HEK293T (cell line): ENCODE measurements at regions not wholly inside any gene's neighbourhood (a gene's known extent, or its start where the extent isn't known, plus 50 kb on each side); places are given as distances from the start of the nearest gene placed in this dataset.

Experiments
- CTCF ChIA-PET: fragments of 350-600 bp; formaldehyde crosslinking; extraction: SDS; loops from one replicate; lab custom pipeline; 2021; ENCODE audit warnings: antibody characterized with exemption, inconsistent platforms; lab: Yijun Ruan, JAX
- POLR2A ChIA-PET: fragments of 350-600 bp; formaldehyde crosslinking; extraction: SDS; loops from one replicate; lab custom pipeline; 2020; ENCODE audit warnings: antibody characterized with exemption, inconsistent platforms; lab: Yijun Ruan, JAX
- DNase-seq: peaks from one replicate; pipeline ENCODE4 v3.0.0; 2012; ENCODE audit warnings: mixed read lengths; ENCODE audit errors: extremely low spot score
- ARNT ChIP-seq: fragments of 450-650 bp; IDR thresholded peaks from 2 replicates; pipeline ENCODE4 v1.6.1; 2017; ENCODE audit warnings: mild to moderate bottlenecking
- BHLHE40 ChIP-seq: fragments of 450-650 bp; IDR thresholded peaks from 2 replicates; pipeline ENCODE4 v1.6.1; 2016; ENCODE audit warnings: mild to moderate bottlenecking, moderate library complexity, borderline replicate concordance
- CTBP1 ChIP-seq: fragments of 450-650 bp; IDR thresholded peaks from 2 replicates; pipeline ENCODE4 v1.6.1; 2016; ENCODE audit warnings: borderline replicate concordance
- ELF4 ChIP-seq: fragments of 450-650 bp; IDR thresholded peaks from 2 replicates; pipeline ENCODE4 v1.6.1; 2017; ENCODE audit warnings: antibody characterized with exemption
- FOXA1 ChIP-seq: fragments of 450-650 bp; IDR thresholded peaks from 2 replicates; pipeline ENCODE4 v1.6.1; 2016; ENCODE audit warnings: mild to moderate bottlenecking
- FOXK2 ChIP-seq: fragments of 450-650 bp; IDR thresholded peaks from 2 replicates; pipeline ENCODE4 v1.6.1; 2016; ENCODE audit warnings: mild to moderate bottlenecking
- FOXM1 ChIP-seq: fragments of 450-650 bp; IDR thresholded peaks from 2 replicates; pipeline ENCODE4 v1.6.1; 2017; ENCODE audit warnings: mild to moderate bottlenecking, borderline replicate concordance
- HDGF ChIP-seq: fragments of 450-650 bp; IDR thresholded peaks from 2 replicates; pipeline ENCODE4 v1.6.1; 2017; ENCODE audit warnings: antibody characterized with exemption, borderline replicate concordance
- L3MBTL2 ChIP-seq: fragments of 450-650 bp; conservative IDR thresholded peaks from 2 replicates; pipeline ENCODE4 v1.6.1; 2016; ENCODE audit warnings: mild to moderate bottlenecking
- LEF1 ChIP-seq: fragments of 450-650 bp; IDR thresholded peaks from 2 replicates; pipeline ENCODE4 v1.6.1; 2017; ENCODE audit warnings: mild to moderate bottlenecking, borderline replicate concordance
- NFRKB ChIP-seq: fragments of 450-650 bp; IDR thresholded peaks from 2 replicates; pipeline ENCODE4 v1.6.1; 2016; ENCODE audit warnings: mild to moderate bottlenecking, moderate library complexity
- SP1 ChIP-seq: fragments of 450-650 bp; IDR thresholded peaks from 2 replicates; pipeline ENCODE4 v1.6.1; 2017
- SUZ12 ChIP-seq: fragments of 450-650 bp; IDR thresholded peaks from 2 replicates; pipeline ENCODE4 v1.6.1; 2016; ENCODE audit warnings: mild to moderate bottlenecking
- TARDBP ChIP-seq: fragments of 450-650 bp; IDR thresholded peaks from 2 replicates; pipeline ENCODE4 v1.6.1; 2016
- ZNF384 ChIP-seq: fragments of 450-650 bp; IDR thresholded peaks from 2 replicates; pipeline ENCODE4 v1.6.1; 2016
- TF ChIP-seq, protein P1 (sequence below): fragments of 450-650 bp; IDR thresholded peaks from 2 replicates; pipeline ENCODE4 v1.6.1; 2016

DNA sequence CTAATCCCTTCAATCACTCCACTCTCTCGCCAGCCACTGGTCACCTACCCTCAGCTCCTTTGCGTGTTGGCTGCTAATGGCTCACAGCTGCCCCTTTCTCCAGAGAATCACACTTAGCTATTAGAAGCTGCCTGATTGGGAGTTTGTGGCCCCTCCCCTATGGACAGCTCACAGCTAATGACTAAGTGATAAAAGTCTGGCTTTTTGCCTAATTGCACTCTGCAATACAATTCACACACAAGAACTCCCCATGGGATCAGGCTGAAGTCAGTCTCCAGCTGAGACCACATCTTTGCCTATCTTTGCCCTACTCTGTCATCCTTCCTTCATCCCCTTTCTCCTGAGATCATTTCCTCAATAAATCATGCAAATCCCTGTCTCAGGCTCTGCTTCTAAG lies 701.9 kb upstream of the RAB6C start:
- TF ChIP-seq ZNF384, result no peak
- no peak for TF ChIP-seq SP1
- no peak for TF ChIP-seq FOXA1
- TF ChIP-seq L3MBTL2, result no peak
- TF ChIP-seq BHLHE40, result no peak
- TF ChIP-seq, protein P1, sequence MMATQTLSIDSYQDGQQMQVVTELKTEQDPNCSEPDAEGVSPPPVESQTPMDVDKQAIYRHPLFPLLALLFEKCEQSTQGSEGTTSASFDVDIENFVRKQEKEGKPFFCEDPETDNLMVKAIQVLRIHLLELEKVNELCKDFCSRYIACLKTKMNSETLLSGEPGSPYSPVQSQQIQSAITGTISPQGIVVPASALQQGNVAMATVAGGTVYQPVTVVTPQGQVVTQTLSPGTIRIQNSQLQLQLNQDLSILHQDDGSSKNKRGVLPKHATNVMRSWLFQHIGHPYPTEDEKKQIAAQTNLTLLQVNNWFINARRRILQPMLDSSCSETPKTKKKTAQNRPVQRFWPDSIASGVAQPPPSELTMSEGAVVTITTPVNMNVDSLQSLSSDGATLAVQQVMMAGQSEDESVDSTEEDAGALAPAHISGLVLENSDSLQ, result no peak
- TF ChIP-seq CTBP1, result no peak
- TF ChIP-seq TARDBP, result no peak
- TF ChIP-seq SUZ12, result no peak
- TF ChIP-seq LEF1, result no peak
- no peak for TF ChIP-seq FOXM1
- TF ChIP-seq ELF4, result no peak
- TF ChIP-seq NFRKB, result no peak
- no peak for TF ChIP-seq FOXK2
- no peak for TF ChIP-seq ARNT
- TF ChIP-seq HDGF, result no peak
- ChIA-PET POLR2A (no interaction called here), CTCF (interaction anchor here (0.7 kb wide), 1 partner anchor 431 kb away, joined by 3 read pairs; no protein-coding TSS in a partner anchor)
- DNase-seq, result no peak

DNA sequence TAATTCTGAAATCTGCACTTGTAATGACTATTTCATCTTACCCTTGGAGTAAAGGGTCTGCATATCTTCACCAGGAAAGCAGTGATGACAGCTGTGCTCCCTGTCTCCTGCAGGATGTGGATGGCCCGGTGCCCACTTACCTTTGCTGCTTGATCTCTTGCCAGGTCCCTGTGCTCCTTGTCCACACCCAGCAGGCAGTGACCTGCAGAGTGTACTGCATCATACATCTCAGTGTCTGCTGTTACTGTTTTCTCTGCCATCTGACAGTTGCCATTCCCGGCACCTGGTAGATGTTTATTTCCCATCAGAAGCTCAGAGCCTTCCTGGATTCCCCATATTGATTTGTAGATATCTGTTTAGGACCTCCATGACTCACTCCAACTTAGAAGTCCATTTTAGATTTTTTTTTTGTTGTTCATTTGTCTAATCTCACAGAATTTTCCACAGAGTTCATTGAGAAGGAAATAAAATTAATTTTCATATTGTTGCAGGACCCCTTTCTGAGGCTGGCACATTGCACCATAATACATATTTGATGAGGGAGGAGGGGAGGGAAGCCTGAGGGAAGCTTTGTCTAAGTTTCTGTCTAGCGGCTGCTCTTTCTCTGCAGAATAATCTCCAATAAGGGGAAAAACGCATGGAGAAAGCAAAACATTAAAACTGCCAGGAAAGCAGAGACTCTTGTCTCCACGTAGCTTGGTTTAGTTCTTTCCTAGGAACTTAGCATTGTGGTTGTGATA lies 697.5 kb upstream of the RAB6C start:
- ChIA-PET CTCF (no interaction called here), POLR2A (no interaction called here)
- DNase-seq, result no peak
- TF ChIP-seq TARDBP (no peak), CTBP1 (no peak), NFRKB (no peak), ZNF384 (no peak), FOXA1 (no peak), BHLHE40 (no peak), ARNT (no peak), SUZ12 (no peak), LEF1 (no peak)
- TF ChIP-seq, protein P1, result no peak

DNA sequence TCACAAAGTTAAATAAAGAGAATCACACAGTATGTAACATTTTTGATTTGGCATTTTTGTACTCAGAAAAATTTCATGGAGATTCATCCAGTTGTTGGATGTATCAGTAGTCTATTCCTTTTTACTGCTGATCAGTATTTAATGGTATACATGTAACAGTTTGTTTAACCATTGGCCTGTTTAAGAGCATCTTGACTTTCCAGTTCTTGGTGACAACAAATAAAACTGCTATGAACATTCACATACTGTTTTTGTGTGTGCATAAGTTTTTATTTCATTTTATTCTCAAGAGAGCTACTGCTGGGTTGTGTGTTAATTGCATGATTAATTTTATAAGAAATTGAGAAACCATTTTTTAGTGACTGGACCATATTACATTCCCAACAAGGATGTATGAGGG lies 694.5 kb upstream of the RAB6C start:
- ChIA-PET POLR2A (no interaction called here), CTCF (no interaction called here)
- no peak for TF ChIP-seq ARNT
- no peak for TF ChIP-seq NFRKB
- TF ChIP-seq FOXK2, result no peak
- TF ChIP-seq ELF4, result no peak
- TF ChIP-seq BHLHE40, result no peak
- no peak for TF ChIP-seq TARDBP
- no peak for TF ChIP-seq SP1
- TF ChIP-seq FOXM1, result no peak
- TF ChIP-seq HDGF, result no peak
- TF ChIP-seq SUZ12, result no peak
- TF ChIP-seq LEF1, result no peak
- TF ChIP-seq, protein P1, result no peak
- no peak for TF ChIP-seq FOXA1
- no peak for TF ChIP-seq ZNF384
- no peak for TF ChIP-seq L3MBTL2
- no peak for TF ChIP-seq CTBP1
- DNase-seq, result no peak

DNA sequence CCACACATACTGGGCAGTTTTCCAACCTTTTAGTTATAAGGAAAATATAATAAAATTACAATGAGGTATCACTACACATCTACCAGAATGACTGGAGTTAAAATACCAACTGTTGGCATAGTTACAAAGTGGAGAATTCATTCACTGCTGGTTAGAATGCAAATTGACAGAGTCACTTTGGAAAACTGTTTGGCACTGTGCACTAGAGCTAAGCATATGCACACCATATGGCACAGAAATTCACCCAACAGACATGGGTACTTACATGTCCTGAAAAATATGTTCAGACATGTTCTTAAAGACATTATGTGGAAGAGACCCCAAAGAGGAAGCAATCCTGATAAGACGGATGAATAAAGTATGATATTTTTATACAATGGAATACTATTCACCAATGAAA lies 686.1 kb upstream of the RAB6C start:
- no peak for TF ChIP-seq TARDBP
- no peak for TF ChIP-seq NFRKB
- TF ChIP-seq FOXK2, result no peak
- TF ChIP-seq BHLHE40, result no peak
- no peak for TF ChIP-seq ZNF384
- no peak for TF ChIP-seq LEF1
- no peak for TF ChIP-seq L3MBTL2
- no peak for TF ChIP-seq SP1
- no peak for TF ChIP-seq SUZ12
- TF ChIP-seq, protein P1, result no peak
- no peak for TF ChIP-seq HDGF
- TF ChIP-seq FOXA1, result no peak
- TF ChIP-seq ARNT, result no peak
- no peak for TF ChIP-seq ELF4
- no peak for DNase-seq
- POLR2A ChIA-PET, result no interaction called here
- CTCF ChIA-PET, result no interaction called here

DNA sequence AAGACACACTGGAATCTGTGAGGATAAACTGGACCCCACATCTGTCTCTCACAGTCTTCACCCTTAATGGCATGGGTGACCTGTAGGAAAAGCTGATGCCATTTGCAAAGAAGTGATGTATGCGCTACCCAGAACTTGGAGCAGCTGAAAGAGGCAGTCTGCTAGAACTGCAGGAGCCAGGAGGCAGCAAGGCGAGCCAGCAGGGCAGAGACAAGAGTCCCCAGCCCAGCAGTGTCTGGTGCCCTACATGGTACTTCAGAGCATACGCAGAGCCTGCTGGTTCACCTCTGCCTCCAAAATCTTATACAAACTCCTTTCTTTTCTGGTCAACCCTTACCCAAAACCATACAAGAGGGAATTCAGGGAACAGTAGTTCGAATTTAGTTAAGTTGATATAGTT lies 683.1 kb upstream of the RAB6C start:
- no peak for DNase-seq
- POLR2A ChIA-PET, result no interaction called here
- TF ChIP-seq SUZ12 (no peak), ARNT (no peak), BHLHE40 (no peak), SP1 (no peak), FOXK2 (no peak), FOXA1 (no peak), HDGF (no peak), LEF1 (no peak)
- TF ChIP-seq, protein P1, result no peak
- CTCF ChIA-PET, result interaction anchor here (0.7 kb wide), 1 partner anchor 52 kb away, joined by 3 read pairs; no protein-coding TSS in a partner anchor
